ENCODE measurements at regions not wholly inside any gene's neighbourhood (a gene's known extent, or its start where the extent isn't known, plus 50 kb on each side); places are given as distances from the start of the nearest gene placed in this dataset.

GRCh38 chr9:75651709-75652108 is 238.8 kb upstream of the PCSK5 start:
- Histone ChIP-seq H3K4me3 (ENCODE audit: low read length, poor library complexity, severe bottlenecking) (no peak overlapping the region), H3K9me2 (replicated peaks; ENCODE audit: low read depth, low read length) (no peaks in the 10 kb centered on the region), H3K9ac (ENCODE audit: low read depth, low read length, poor library complexity, severe bottlenecking) (no peak overlapping the region), H3K9me3 (ENCODE audit: insufficient read depth, low read depth, low read length) (no peaks in the 10 kb centered on the region), H3K4me1 (ENCODE audit: insufficient read depth, low read length, poor library complexity, severe bottlenecking) (no peaks in the 10 kb centered on the region), H4K20me1 (ENCODE audit: insufficient read depth, low read length, poor library complexity, severe bottlenecking) (no peaks in the 10 kb centered on the region), H2AFZ (ENCODE audit: low read length) (no peak overlapping the region), H3K27me3 (ENCODE audit: insufficient read depth, low read length, poor library complexity, severe bottlenecking) (no peaks in the 10 kb centered on the region), H3F3A (ENCODE audit: low read depth) (no peaks in the 10 kb centered on the region), H3K4me2 (ENCODE audit: low read depth, low read length, poor library complexity, severe bottlenecking) (no peak overlapping the region), H3K36me3 (ENCODE audit: insufficient read depth, low read length) (no peaks in the 10 kb centered on the region), H3K79me2 (ENCODE audit: insufficient read depth, low read length) (no peaks in the 10 kb centered on the region)
- TF ChIP-seq, protein P1, sequence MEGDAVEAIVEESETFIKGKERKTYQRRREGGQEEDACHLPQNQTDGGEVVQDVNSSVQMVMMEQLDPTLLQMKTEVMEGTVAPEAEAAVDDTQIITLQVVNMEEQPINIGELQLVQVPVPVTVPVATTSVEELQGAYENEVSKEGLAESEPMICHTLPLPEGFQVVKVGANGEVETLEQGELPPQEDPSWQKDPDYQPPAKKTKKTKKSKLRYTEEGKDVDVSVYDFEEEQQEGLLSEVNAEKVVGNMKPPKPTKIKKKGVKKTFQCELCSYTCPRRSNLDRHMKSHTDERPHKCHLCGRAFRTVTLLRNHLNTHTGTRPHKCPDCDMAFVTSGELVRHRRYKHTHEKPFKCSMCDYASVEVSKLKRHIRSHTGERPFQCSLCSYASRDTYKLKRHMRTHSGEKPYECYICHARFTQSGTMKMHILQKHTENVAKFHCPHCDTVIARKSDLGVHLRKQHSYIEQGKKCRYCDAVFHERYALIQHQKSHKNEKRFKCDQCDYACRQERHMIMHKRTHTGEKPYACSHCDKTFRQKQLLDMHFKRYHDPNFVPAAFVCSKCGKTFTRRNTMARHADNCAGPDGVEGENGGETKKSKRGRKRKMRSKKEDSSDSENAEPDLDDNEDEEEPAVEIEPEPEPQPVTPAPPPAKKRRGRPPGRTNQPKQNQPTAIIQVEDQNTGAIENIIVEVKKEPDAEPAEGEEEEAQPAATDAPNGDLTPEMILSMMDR (conservative IDR thresholded peaks at IDR 0.05; ENCODE audit: low read length): no peak
- TF ChIP-seq EZH2phosphoT487 (IDR thresholded peaks at IDR 0.05; ENCODE audit: borderline replicate concordance): no peak

- Histone ChIP-seq H3K79me2 (ENCODE audit: insufficient read depth, low read length) (no peaks in the 10 kb centered on the region), H3K4me3 (ENCODE audit: low read length, poor library complexity, severe bottlenecking) (no peak overlapping the region), H3K4me1 (ENCODE audit: insufficient read depth, low read length, poor library complexity, severe bottlenecking) (no peaks in the 10 kb centered on the region), H3K9me2 (replicated peaks; ENCODE audit: low read depth, low read length) (no peaks in the 10 kb centered on the region), H3F3A (ENCODE audit: low read depth) (no peaks in the 10 kb centered on the region), H3K36me3 (ENCODE audit: insufficient read depth, low read length) (no peaks in the 10 kb centered on the region), H4K20me1 (ENCODE audit: insufficient read depth, low read length, poor library complexity, severe bottlenecking) (no peaks in the 10 kb centered on the region), H3K27me3 (ENCODE audit: insufficient read depth, low read length, poor library complexity, severe bottlenecking) (no peaks in the 10 kb centered on the region), H3K9me3 (ENCODE audit: insufficient read depth, low read depth, low read length) (no peaks in the 10 kb centered on the region), H3K4me2 (ENCODE audit: low read depth, low read length, poor library complexity, severe bottlenecking) (no peak overlapping the region), H3K9ac (ENCODE audit: low read depth, low read length, poor library complexity, severe bottlenecking) (no peak overlapping the region), H2AFZ (ENCODE audit: low read length) (no peak overlapping the region)
- TF ChIP-seq EZH2phosphoT487 (IDR thresholded peaks at IDR 0.05; ENCODE audit: borderline replicate concordance): no peak
- TF ChIP-seq, protein P1 (conservative IDR thresholded peaks at IDR 0.05; ENCODE audit: low read length): no peak
These were observed 237.1 kb upstream of the PCSK5 start for GRCh38 chr9:75653335-75653734.

DNA sequence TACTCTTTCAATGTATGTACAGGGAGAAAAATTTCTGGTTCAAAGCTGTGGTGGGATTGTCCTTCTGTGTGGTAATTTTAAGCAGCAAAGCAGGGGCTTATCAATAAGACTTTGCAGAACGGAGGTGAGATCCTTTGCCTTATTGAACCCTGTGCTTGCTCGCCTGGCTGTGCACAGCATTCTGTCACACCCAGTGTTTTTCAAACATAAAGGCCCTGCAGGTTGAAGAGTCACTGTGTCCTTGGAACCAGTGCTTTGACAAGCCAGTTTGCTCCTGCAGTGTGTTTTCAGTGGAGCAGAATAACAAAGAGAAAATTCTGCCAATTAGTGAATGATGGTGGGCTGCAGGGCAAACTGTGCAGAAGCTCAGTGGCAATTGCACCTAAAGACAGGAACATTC is 236.7 kb upstream of the PCSK5 start:
- Histone ChIP-seq H3F3A (ENCODE audit: low read depth) (no peaks in the 10 kb centered on the region), H4K20me1 (ENCODE audit: insufficient read depth, low read length, poor library complexity, severe bottlenecking) (no peaks in the 10 kb centered on the region), H3K36me3 (ENCODE audit: insufficient read depth, low read length) (no peaks in the 10 kb centered on the region), H3K4me1 (ENCODE audit: insufficient read depth, low read length, poor library complexity, severe bottlenecking) (no peaks in the 10 kb centered on the region), H3K9me2 (replicated peaks; ENCODE audit: low read depth, low read length) (no peaks in the 10 kb centered on the region), H3K27me3 (ENCODE audit: insufficient read depth, low read length, poor library complexity, severe bottlenecking) (no peaks in the 10 kb centered on the region), H3K4me2 (ENCODE audit: low read depth, low read length, poor library complexity, severe bottlenecking) (no peak overlapping the region), H2AFZ (ENCODE audit: low read length) (no peak overlapping the region), H3K79me2 (ENCODE audit: insufficient read depth, low read length) (no peaks in the 10 kb centered on the region), H3K9ac (ENCODE audit: low read depth, low read length, poor library complexity, severe bottlenecking) (no peak overlapping the region), H3K9me3 (ENCODE audit: insufficient read depth, low read depth, low read length) (no peaks in the 10 kb centered on the region), H3K4me3 (ENCODE audit: low read length, poor library complexity, severe bottlenecking) (no peak overlapping the region)
- TF ChIP-seq, protein P1 (conservative IDR thresholded peaks at IDR 0.05; ENCODE audit: low read length): no peak
- no peak for TF ChIP-seq EZH2phosphoT487 (IDR thresholded peaks at IDR 0.05; ENCODE audit: borderline replicate concordance)

All from Loucy (cell line).